CD14-positive monocyte (primary cell): ENCODE measurements at regions not wholly inside any gene's neighbourhood (a gene's known extent, or its start where the extent isn't known, plus 50 kb on each side); places are given as distances from the start of the nearest gene placed in this dataset.

Experiments used
- DNase-seq, 3 donors: peaks; one replicate each; pipeline ENCODE4 v3.0.0-alpha.2; 2011 to 2022
- H2AFZ ChIP-seq: 2 replicates; pipeline ENCODE4 v1.6.0; 2012; ENCODE audit warnings: mild to moderate bottlenecking, low read depth, low read length, inconsistent platforms; ENCODE audit not compliant: insufficient read depth, poor library complexity, severe bottlenecking
- H3K27ac ChIP-seq, 2 donors: 1 replicate in 1 of 2; 2 replicates in 1 of 2; pipeline ENCODE4 v1.5.1; 2012 to 2013; ENCODE audit warnings: low read length in 2 of 2, control low read depth in 1 of 2, inconsistent platforms in 1 of 2, low read depth in 1 of 2, mild to moderate bottlenecking in 1 of 2
- H3K27me3 ChIP-seq, 2 donors: one replicate each; pipeline versions ENCODE4 v1.6.0 to v1.6.1; 2011 to 2013; ENCODE audit warnings: low read length in 2 of 2; ENCODE audit not compliant: control insufficient read depth in 2 of 2, insufficient read depth in 2 of 2
- H3K36me3 ChIP-seq, 2 donors: replicated peaks in 1 of 2; 1 replicate in 1 of 2; 2 replicates in 1 of 2; pipeline versions ENCODE4 v1.5.1 to v1.6.1; 2012 to 2013; ENCODE audit warnings: low read length in 2 of 2, control low read depth in 1 of 2, inconsistent platforms in 1 of 2, mild to moderate bottlenecking in 1 of 2; ENCODE audit not compliant: insufficient read depth in 2 of 2, control insufficient read depth in 1 of 2
- H3K4me1 ChIP-seq, 2 donors: 1 replicate in 1 of 2; 2 replicates in 1 of 2; pipeline versions ENCODE4 v1.5.1 to v1.6.1; 2012 to 2013; ENCODE audit warnings: low read length in 2 of 2, control low read depth in 1 of 2, inconsistent platforms in 1 of 2, mild to moderate bottlenecking in 1 of 2, moderate library complexity in 1 of 2; ENCODE audit not compliant: insufficient read depth in 2 of 2, control insufficient read depth in 1 of 2
- H3K4me2 ChIP-seq: replicated peaks from 2 replicates; pipeline ENCODE3; 2012; ENCODE audit warnings: low read length, moderate library complexity, mild to moderate bottlenecking; ENCODE audit not compliant: poor library complexity, severe bottlenecking; ENCODE audit errors: extremely low read depth
- H3K4me3 ChIP-seq, 3 experiments: fragments of 200-600 bp in 1 of 3; sonication (generic) in 1 of 3; replicated peaks in 1 of 3; 1 replicate in 2 of 3; 2 replicates in 1 of 3; pipeline ENCODE4 v1.5.1; 2011 to 2013; ENCODE audit warnings: low read length in 3 of 3, mild to moderate bottlenecking in 3 of 3, control low read depth in 2 of 3, low read depth in 2 of 3, inconsistent platforms in 1 of 3, moderate library complexity in 1 of 3
- H3K79me2 ChIP-seq: 2 replicates; pipeline ENCODE4 v1.6.0; 2012; ENCODE audit warnings: mild to moderate bottlenecking, control low read depth, inconsistent platforms, low read length, moderate library complexity; ENCODE audit not compliant: insufficient read depth
- H3K9ac ChIP-seq: 2 replicates; pipeline ENCODE4 v1.6.0; 2017; ENCODE audit warnings: low read length, mild to moderate bottlenecking; ENCODE audit not compliant: insufficient read depth, poor library complexity, severe bottlenecking
- H3K9me3 ChIP-seq, 2 donors: replicated peaks in 1 of 2; 1 replicate in 1 of 2; 2 replicates in 1 of 2; pipeline versions ENCODE4 v1.5.1 to v1.6.1; 2012 to 2013; ENCODE audit warnings: low read length in 2 of 2, control low read depth in 1 of 2; ENCODE audit not compliant: control insufficient read depth in 1 of 2, insufficient read depth in 1 of 2
- H4K20me1 ChIP-seq: 2 replicates; pipeline ENCODE4 v1.6.0; 2012; ENCODE audit warnings: mild to moderate bottlenecking, low read length, control low read depth, moderate library complexity; ENCODE audit not compliant: insufficient read depth
- H3K27ac Mint-ChIP-seq, 7 donors: one replicate each; pipeline ENCODE4 v1.8.0; 2020; ENCODE audit warnings: mild to moderate bottlenecking in 7 of 7, mixed read lengths in 7 of 7, moderate library complexity in 6 of 7, inconsistent platforms in 2 of 7
- H3K27me3 Mint-ChIP-seq, 3 donors: one replicate each; pipeline ENCODE4 v1.8.0; 2021 to 2022; ENCODE audit warnings: low read depth in 3 of 3, mild to moderate bottlenecking in 3 of 3, mixed read lengths in 3 of 3, moderate library complexity in 3 of 3, inconsistent platforms in 1 of 3
- H3K36me3 Mint-ChIP-seq, 2 donors: one replicate each; pipeline ENCODE4 v1.8.0; 2020; ENCODE audit warnings: mixed read lengths in 2 of 2, inconsistent platforms in 1 of 2, mild to moderate bottlenecking in 1 of 2
- H3K4me1 Mint-ChIP-seq: one replicate; pipeline ENCODE4 v1.8.0; 2020; ENCODE audit warnings: mild to moderate bottlenecking, mixed read lengths
- H3K4me3 Mint-ChIP-seq, 2 donors: one replicate each; pipeline ENCODE4 v1.8.0; 2020; ENCODE audit warnings: mild to moderate bottlenecking in 2 of 2, mixed read lengths in 2 of 2, moderate library complexity in 1 of 2
- H3K9me3 Mint-ChIP-seq, 7 donors: one replicate each; pipeline ENCODE4 v1.8.0; 2020 to 2022; ENCODE audit warnings: mixed read lengths in 7 of 7, mild to moderate bottlenecking in 6 of 7, moderate library complexity in 6 of 7, inconsistent platforms in 2 of 7
- WGBS: methylation state at CpG from one replicate; pipeline ENCODE4 v1.1.5; 2013; ENCODE audit warnings: missing lambda C conversion rate; ENCODE audit not compliant: insufficient coverage; 5-methylcytosine and 5-hydroxymethylcytosine counted together
- intact Hi-C, 2 donors: fragments of 100-400 bp; cut with micrococcal nuclease; formaldehyde crosslinking; loops; one replicate each; pipeline versions ENCODE4 v1.15.0 to v1.15.1; 2023
- TF ChIP-seq, protein P1 (sequence below): fragments of 200-600 bp; IDR thresholded peaks from one replicate; pipeline ENCODE4 v1.8.0; 2022; ENCODE audit warnings: antibody characterized with exemption, mild to moderate bottlenecking

DNA sequence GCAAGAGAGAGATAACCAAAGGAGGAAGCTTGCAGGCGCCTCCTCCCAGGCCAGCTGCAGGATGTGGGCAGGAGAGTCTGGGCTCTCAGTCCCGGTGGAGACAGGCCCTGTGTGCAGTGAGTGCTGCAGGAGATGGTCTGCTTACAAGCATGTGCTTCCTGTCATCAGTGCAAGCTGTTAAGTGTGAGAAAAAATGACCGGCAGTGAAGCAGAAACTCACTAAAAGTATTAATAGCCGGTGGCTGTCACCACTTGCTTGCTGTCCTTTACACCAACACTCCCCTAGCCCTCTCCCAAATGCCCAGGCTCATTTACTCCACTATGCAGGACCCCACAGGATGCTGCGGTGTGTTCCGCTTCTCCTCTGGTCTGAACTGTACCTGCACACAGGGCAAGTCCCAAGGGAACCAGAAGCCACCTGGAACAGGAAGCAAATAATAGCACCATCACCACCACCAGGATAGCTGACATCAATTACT, 435.6 kb upstream of the HS6ST1 start:
- Histone ChIP-seq H3K4me2 (no peak overlapping the region), H3K79me2 (no peaks in the 10 kb centered on the region), H2AFZ (no peak overlapping the region), H3K36me3 (no peaks in the 10 kb centered on the region), H4K20me1 (no peaks in the 10 kb centered on the region), H3K27ac (no peak overlapping the region), H3K9me3 (no peaks in the 10 kb centered on the region), H3K27me3 (no peaks in the 10 kb centered on the region), H3K4me1 (peaks cover 4 to 8% of the 10 kb centered on the region in 2 donors), H3K9ac (no peak overlapping the region), H3K4me3 (no peak overlapping the region)
- 0% methylated on average over 5 of the region's 6 CpGs for WGBS
- Mint-ChIP-seq H3K4me1 (peaks cover 18% of the 10 kb centered on the region), H3K9me3 (no peaks in the 10 kb centered on the region), H3K27me3 (peaks cover 8 to 10% (median 8%) of the 10 kb centered on the region in 3 donors), H3K27ac (peak overlapping the region in 1 of 7 donors; percentile 58), H3K4me3 (no peak overlapping the region), H3K36me3 (no peaks in the 10 kb centered on the region)
- TF ChIP-seq, protein P1, sequence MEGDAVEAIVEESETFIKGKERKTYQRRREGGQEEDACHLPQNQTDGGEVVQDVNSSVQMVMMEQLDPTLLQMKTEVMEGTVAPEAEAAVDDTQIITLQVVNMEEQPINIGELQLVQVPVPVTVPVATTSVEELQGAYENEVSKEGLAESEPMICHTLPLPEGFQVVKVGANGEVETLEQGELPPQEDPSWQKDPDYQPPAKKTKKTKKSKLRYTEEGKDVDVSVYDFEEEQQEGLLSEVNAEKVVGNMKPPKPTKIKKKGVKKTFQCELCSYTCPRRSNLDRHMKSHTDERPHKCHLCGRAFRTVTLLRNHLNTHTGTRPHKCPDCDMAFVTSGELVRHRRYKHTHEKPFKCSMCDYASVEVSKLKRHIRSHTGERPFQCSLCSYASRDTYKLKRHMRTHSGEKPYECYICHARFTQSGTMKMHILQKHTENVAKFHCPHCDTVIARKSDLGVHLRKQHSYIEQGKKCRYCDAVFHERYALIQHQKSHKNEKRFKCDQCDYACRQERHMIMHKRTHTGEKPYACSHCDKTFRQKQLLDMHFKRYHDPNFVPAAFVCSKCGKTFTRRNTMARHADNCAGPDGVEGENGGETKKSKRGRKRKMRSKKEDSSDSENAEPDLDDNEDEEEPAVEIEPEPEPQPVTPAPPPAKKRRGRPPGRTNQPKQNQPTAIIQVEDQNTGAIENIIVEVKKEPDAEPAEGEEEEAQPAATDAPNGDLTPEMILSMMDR = no peak
- DNase-seq = no peak
- intact Hi-C loops = loop anchor here (10.0 kb wide), 2 partner anchors 429 to 439 kb away; partner anchors contain the start of gene HS6ST1 (in 1 of the 2)

DNA sequence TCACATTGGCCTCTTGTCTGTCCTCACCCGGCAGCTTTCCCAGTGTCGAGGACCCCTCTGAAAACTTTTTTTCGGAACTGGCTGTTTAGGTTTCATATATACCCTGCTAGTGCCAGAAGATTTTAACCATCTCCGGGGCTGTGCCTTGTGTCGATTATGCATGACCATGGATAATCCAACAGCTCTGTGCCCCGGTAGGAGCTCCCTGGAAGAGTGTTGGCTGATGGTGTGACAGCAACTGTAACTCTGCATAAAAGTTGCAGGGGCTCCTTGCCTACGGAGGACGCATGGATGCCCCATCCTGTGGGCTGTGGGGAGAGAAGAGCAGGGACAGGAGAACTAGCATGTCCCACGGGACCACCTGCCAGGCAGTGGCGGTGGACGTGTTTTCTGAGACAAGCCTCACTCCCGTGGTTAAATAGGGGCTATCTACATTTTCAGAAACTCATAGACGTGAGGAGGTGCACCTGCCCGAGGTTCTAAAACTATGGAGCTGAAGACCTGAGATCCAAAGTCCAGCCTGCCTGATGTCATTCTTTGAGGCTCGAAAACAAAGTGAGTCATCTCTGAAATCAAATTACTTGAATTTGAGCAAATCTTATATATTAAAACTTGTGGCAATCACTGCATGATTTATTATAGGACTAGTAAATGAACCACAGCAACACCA, 437.2 kb upstream of the HS6ST1 start:
- WGBS = 74% methylated on average over 13 of the region's 15 CpGs
- H3K4me3 Mint-ChIP-seq = peak overlapping the region in 1 of 2 donors; percentile 25
- Histone ChIP-seq H3K36me3 (no peaks in the 10 kb centered on the region), H3K27ac (no peak overlapping the region), H3K27me3 (no peaks in the 10 kb centered on the region), H3K4me1 (peaks cover 4 to 8% of the 10 kb centered on the region in 2 donors), H3K4me2 (no peak overlapping the region), H2AFZ (no peak overlapping the region), H3K4me3 (no peak overlapping the region), H3K79me2 (no peaks in the 10 kb centered on the region), H3K9ac (no peak overlapping the region), H4K20me1 (no peaks in the 10 kb centered on the region), H3K9me3 (no peaks in the 10 kb centered on the region)
- no peaks in the 10 kb centered on the region for H3K9me3 Mint-ChIP-seq
- intact Hi-C loops = loop anchor here (10.0 kb wide), 2 partner anchors 431 to 441 kb away; partner anchors contain the start of gene HS6ST1 (in 1 of the 2)
- no peak overlapping the region for H3K27ac Mint-ChIP-seq
- no peaks in the 10 kb centered on the region for H3K36me3 Mint-ChIP-seq
- DNase-seq = no peak
- H3K4me1 Mint-ChIP-seq = peaks cover 18% of the 10 kb centered on the region
- peaks cover 8 to 12% (median 8%) of the 10 kb centered on the region in 3 donors for H3K27me3 Mint-ChIP-seq
- TF ChIP-seq, protein P1 = peak; percentile 34
